DMS153 treated with DMSO at 0.1 percent for 48 hours (cell line): ENCODE measurements at regions not wholly inside any gene's neighbourhood (a gene's known extent, or its start where the extent isn't known, plus 50 kb on each side); places are given as distances from the start of the nearest gene placed in this dataset.
"Not testable (repeated sequence)": the region's sequence is repeated elsewhere in the genome, so short reads cannot be mapped to it uniquely, and the experiment has no call there.

Source experiments
- DNase-seq: peaks from one replicate; lab custom pipeline; 2025; ENCODE audit not compliant: unreplicated experiment; lab: John Stamatoyannopoulos, UW

GRCh38 chr2:67567886-67568285, 170.8 kb downstream of the ETAA1 start:
- DNase-seq, result no peak

- no peak for DNase-seq
These were observed 173.5 kb downstream of the ETAA1 start for GRCh38 chr2:67570611-67571010.

GRCh38 chr2:67571785-67572718, 174.9 kb downstream of the ETAA1 start:
- no peak for DNase-seq

- no peak for DNase-seq
These were observed 175.7 kb downstream of the ETAA1 start for GRCh38 chr2:67572721-67573435.

GRCh38 chr2:67574230-67574629, 177.1 kb downstream of the ETAA1 start:
- DNase-seq, result no peak

GRCh38 chr2:67576226-67576625, 179.1 kb downstream of the ETAA1 start:
- DNase-seq, result no peak

GRCh38 chr2:67576991-67577390, 179.9 kb downstream of the ETAA1 start:
- no peak for DNase-seq

GRCh38 chr2:67579216-67579615, 182.1 kb downstream of the ETAA1 start:
- DNase-seq, result no peak

- DNase-seq, result no peak
These were observed 182.7 kb downstream of the ETAA1 start for GRCh38 chr2:67579806-67580205.

- DNase-seq, result no peak
These were observed 184.6 kb downstream of the ETAA1 start for GRCh38 chr2:67581751-67582150.

- DNase-seq, result no peak
These were observed 186.1 kb downstream of the ETAA1 start for GRCh38 chr2:67583185-67583584.

GRCh38 chr2:67585400-67585799, 188.3 kb downstream of the ETAA1 start:
- no peak for DNase-seq

- not testable (repeated sequence) for DNase-seq
These were observed 192.0 kb downstream of the ETAA1 start for GRCh38 chr2:67589121-67589520.

GRCh38 chr2:67594522-67594921, 197.4 kb downstream of the ETAA1 start:
- not testable (repeated sequence) for DNase-seq

- DNase-seq, result no peak
These were observed 199.7 kb downstream of the ETAA1 start for GRCh38 chr2:67596871-67597270.

- no peak for DNase-seq
These were observed 202.4 kb downstream of the ETAA1 start for GRCh38 chr2:67599561-67599960.

- DNase-seq, result no peak
These were observed 203.2 kb downstream of the ETAA1 start for GRCh38 chr2:67600222-67600871.

- no peak for DNase-seq
These were observed 203.8 kb downstream of the ETAA1 start for GRCh38 chr2:67600946-67601345.

- DNase-seq, result no peak
These were observed 207.2 kb downstream of the ETAA1 start for GRCh38 chr2:67604360-67604759.

- DNase-seq, result no peak
These were observed 215.5 kb downstream of the ETAA1 start for GRCh38 chr2:67612576-67613042.

- no peak for DNase-seq
These were observed 216.1 kb downstream of the ETAA1 start for GRCh38 chr2:67613227-67613626.

- DNase-seq, result no peak
These were observed 217.3 kb downstream of the ETAA1 start for GRCh38 chr2:67614454-67614853.
